SK-N-SH (cell line): ENCODE measurements at regions not wholly inside any gene's neighbourhood (a gene's known extent, or its start where the extent isn't known, plus 50 kb on each side); places are given as distances from the start of the nearest gene placed in this dataset.

Source experiments
- CTCF ChIA-PET: fragments of 300-600, 350-600 bp; formaldehyde crosslinking; extraction: SDS; loops from one replicate; lab custom pipeline; 2021; lab: Yijun Ruan, JAX
- POLR2A ChIA-PET: fragments of 350-600 bp; sonication (Branson Sonifier 250); formaldehyde crosslinking; extraction: SDS; loops from one replicate; lab custom pipeline; 2020; ENCODE audit warnings: antibody characterized with exemption, inconsistent platforms; lab: Yijun Ruan, JAX
- DNase-seq: peaks from one replicate; pipeline ENCODE4 v3.0.0; 2012
- H2AFZ ChIP-seq: fragments of 200-600 bp; sonication (generic); 2 replicates; pipeline ENCODE4 v1.8.1; 2016; ENCODE audit warnings: antibody characterized with exemption, mild to moderate bottlenecking, low read depth
- H3F3A ChIP-seq: fragments of 200-600 bp; sonication (generic); replicated peaks from 2 replicates; pipeline ENCODE3; 2016; ENCODE audit warnings: antibody characterized with exemption, mild to moderate bottlenecking; ENCODE audit not compliant: insufficient read depth
- H3K27ac ChIP-seq, 2 experiments: fragments of 200-500 bp in 1 of 2; fragments of 200-600 bp in 1 of 2; sonication (Bioruptor generic) in 1 of 2; sonication (generic), shearing (Covaris generic) in 1 of 2; 2 replicates each; pipeline versions ENCODE4 v1.5.1 to v1.6.1; 2014 to 2016; ENCODE audit warnings: low read depth in 2 of 2, inconsistent platforms in 1 of 2, low read length in 1 of 2, mild to moderate bottlenecking in 1 of 2, mixed read lengths in 1 of 2
- H3K27me3 ChIP-seq: fragments of 200-600 bp; sonication (generic), shearing (Covaris generic); 2 replicates; pipeline ENCODE4 v1.6.1; 2016; ENCODE audit warnings: mixed run types; ENCODE audit not compliant: insufficient read depth
- H3K36me3 ChIP-seq, 2 experiments: fragments of 200-500 bp in 1 of 2; fragments of 200-600 bp in 1 of 2; sonication (Bioruptor generic) in 1 of 2; sonication (generic) in 1 of 2; replicated peaks in 1 of 2; 2 replicates each; pipeline versions ENCODE3 to v1.5.1; 2014 to 2016; ENCODE audit warnings: low read length in 1 of 2, mild to moderate bottlenecking in 1 of 2; ENCODE audit not compliant: insufficient read depth in 2 of 2, control insufficient read depth in 1 of 2
- H3K4me1 ChIP-seq, 2 experiments: fragments of 200-500 bp in 1 of 2; fragments of 200-600 bp in 1 of 2; sonication (Bioruptor generic) in 1 of 2; sonication (generic), shearing (Covaris generic) in 1 of 2; 2 replicates each; pipeline versions ENCODE4 v1.5.1 to v1.6.1; 2014 to 2016; ENCODE audit warnings: low read depth in 1 of 2, low read length in 1 of 2, mixed run types in 1 of 2; ENCODE audit not compliant: insufficient read depth in 2 of 2, control insufficient read depth in 1 of 2
- H3K4me2 ChIP-seq: fragments of 200-600 bp; sonication (generic), shearing (Covaris generic); 2 replicates; pipeline ENCODE4 v1.6.1; 2017; ENCODE audit warnings: mixed run types
- H3K4me3 ChIP-seq, 2 experiments: fragments of 200-500 bp in 1 of 2; fragments of 200-600 bp in 1 of 2; sonication (Bioruptor generic) in 1 of 2; sonication (generic), shearing (Covaris generic) in 1 of 2; 2 replicates each; pipeline versions ENCODE4 v1.5.1 to v1.8.1; 2014 to 2016; ENCODE audit warnings: low read depth in 2 of 2, inconsistent platforms in 1 of 2, low read length in 1 of 2, mild to moderate bottlenecking in 1 of 2, mixed read lengths in 1 of 2, moderate library complexity in 1 of 2
- H3K79me2 ChIP-seq: fragments of 200-600 bp; sonication (generic); 2 replicates; pipeline ENCODE4 v1.8.1; 2017; ENCODE audit warnings: mild to moderate bottlenecking; ENCODE audit not compliant: insufficient read depth
- H3K9ac ChIP-seq: fragments of 200-600 bp; sonication (generic); 2 replicates; pipeline ENCODE4 v1.6.1; 2017; ENCODE audit warnings: mixed run types
- H3K9me2 ChIP-seq: fragments of 200-600 bp; sonication (generic); 2 replicates; pipeline ENCODE4 v1.6.1; 2017; ENCODE audit warnings: mixed run types
- H3K9me3 ChIP-seq: fragments of 200-600 bp; sonication (generic); 2 replicates; pipeline ENCODE4 v1.6.1; 2017; ENCODE audit warnings: mixed run types, mild to moderate bottlenecking, moderate library complexity
- H4K20me1 ChIP-seq: fragments of 200-600 bp; sonication (generic); 2 replicates; pipeline ENCODE4 v1.6.1; 2017; ENCODE audit warnings: mild to moderate bottlenecking, mixed run types; ENCODE audit not compliant: insufficient read depth
- EP300 ChIP-seq, 2 experiments: IDR thresholded peaks; 2 replicates each; pipeline versions ENCODE4 v1.4.0 to v1.6.1; 2012; ENCODE audit warnings: borderline replicate concordance in 1 of 2, low read depth in 1 of 2, low read length in 1 of 2
- EZH2phosphoT487 ChIP-seq: fragments of 200-600 bp; sonication (generic); IDR thresholded peaks from 2 replicates; pipeline ENCODE4 v1.6.1; 2017; ENCODE audit warnings: low read depth, mixed run types, mild to moderate bottlenecking, antibody characterized with exemption, moderate library complexity, borderline replicate concordance
- GABPA ChIP-seq: IDR thresholded peaks from 2 replicates; pipeline ENCODE4 v1.4.0; 2012; ENCODE audit warnings: low read depth, mild to moderate bottlenecking
- GATA2 ChIP-seq: sonication (generic); formaldehyde crosslinking; IDR thresholded peaks from 2 replicates; pipeline ENCODE4 v1.5.0; 2020; ENCODE audit warnings: mild to moderate bottlenecking, missing genetic modification reagents
- JUND ChIP-seq: IDR thresholded peaks from 2 replicates; pipeline ENCODE4 v1.4.0; 2012
- MEF2A ChIP-seq: IDR thresholded peaks from 2 replicates; pipeline ENCODE4 v1.4.0; 2012; ENCODE audit warnings: low read depth, borderline replicate concordance
- MXI1 ChIP-seq: IDR thresholded peaks from 2 replicates; pipeline ENCODE4 v1.6.1; 2012; ENCODE audit warnings: mild to moderate bottlenecking, low read depth, low read length, improper control_type of control experiment
- NRF1 ChIP-seq: IDR thresholded peaks from 2 replicates; pipeline ENCODE4 v1.6.1; 2012; ENCODE audit warnings: low read depth, mild to moderate bottlenecking, low read length
- RCOR1 ChIP-seq: fragments of 150-350 bp; IDR thresholded peaks from 2 replicates; pipeline ENCODE4 v1.6.1; 2017; ENCODE audit warnings: antibody characterized with exemption, low read length
- REST ChIP-seq: IDR thresholded peaks from 2 replicates; pipeline ENCODE4 v1.6.1; 2012; ENCODE audit warnings: mild to moderate bottlenecking, low read depth, low read length, moderate library complexity
- SIN3A ChIP-seq: IDR thresholded peaks from 2 replicates; pipeline ENCODE4 v1.6.1; 2012; ENCODE audit warnings: low read depth, mild to moderate bottlenecking, low read length, moderate library complexity, borderline replicate concordance
- SMC3 ChIP-seq: IDR thresholded peaks from 2 replicates; pipeline ENCODE4 v1.6.1; 2012; ENCODE audit warnings: low read depth, low read length, improper control_type of control experiment
- TAF1 ChIP-seq: IDR thresholded peaks from 2 replicates; pipeline ENCODE4 v1.6.1; 2012; ENCODE audit warnings: low read depth, mild to moderate bottlenecking, low read length, moderate library complexity, borderline replicate concordance
- USF2 ChIP-seq: fragments of 150-350 bp; IDR thresholded peaks from 2 replicates; pipeline ENCODE4 v1.6.1; 2017; ENCODE audit warnings: antibody characterized with exemption, low read length, low read depth, borderline replicate concordance
- YY1 ChIP-seq: IDR thresholded peaks from 2 replicates; pipeline ENCODE4 v1.4.0; 2012; ENCODE audit warnings: low read depth, mild to moderate bottlenecking
- WGBS: methylation state at CpG from one replicate; pipeline ENCODE4 v1.1.6; 2017; ENCODE audit warnings: low lambda C conversion rate; 5-methylcytosine and 5-hydroxymethylcytosine counted together
- TF ChIP-seq, protein P1 (sequence below): IDR thresholded peaks from 2 replicates; pipeline ENCODE4 v1.4.0; 2012; ENCODE audit warnings: low read depth

DNA sequence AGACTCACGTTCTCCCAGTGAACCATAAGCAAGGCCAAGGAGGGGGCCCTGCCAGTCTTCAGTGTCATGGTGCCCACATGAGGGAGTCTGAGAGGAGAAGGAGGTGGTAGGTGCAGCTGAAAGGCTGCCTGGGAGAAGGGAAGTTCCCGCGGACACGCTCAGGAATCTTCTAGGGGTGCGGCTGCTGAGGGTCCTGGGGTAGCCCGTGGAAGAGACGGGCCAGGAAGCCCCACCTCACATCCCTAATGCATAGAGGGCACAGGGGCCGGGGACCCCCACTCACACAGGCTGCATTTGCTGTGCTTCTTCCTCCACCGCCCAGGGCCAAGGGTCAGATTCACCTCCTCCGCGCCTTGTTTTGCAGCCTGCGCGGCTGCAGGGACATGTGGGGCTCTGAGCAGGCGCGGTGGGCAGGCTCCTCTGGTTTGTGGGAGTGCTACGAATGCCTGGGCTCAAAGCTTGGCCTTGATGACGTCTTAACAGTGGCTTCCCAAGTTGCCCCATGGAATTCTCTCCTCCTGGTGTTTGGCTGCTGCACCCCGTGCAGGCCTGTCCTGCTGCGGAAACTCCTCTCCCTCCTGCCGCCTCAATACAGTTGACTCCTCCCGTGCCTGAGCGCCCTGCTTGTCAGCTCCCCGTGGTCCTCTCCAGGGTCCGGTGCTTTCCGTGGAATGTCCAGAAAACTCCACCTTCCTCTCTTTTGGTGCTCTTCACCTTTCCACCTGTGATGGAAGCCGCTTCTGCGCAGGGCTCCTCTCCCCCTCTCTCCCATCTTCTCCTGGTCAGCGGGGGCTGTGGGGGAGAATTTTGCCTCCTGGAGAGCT is 95.7 kb downstream of the VAPA start:
- Histone ChIP-seq H3K9me3 (no peaks in the 10 kb centered on the region), H3K27me3 (no peaks in the 10 kb centered on the region), H3K4me1 (no peaks in the 10 kb centered on the region; a peak in 1 of 4 replicates), H4K20me1 (no peaks in the 10 kb centered on the region), H3K79me2 (no peaks in the 10 kb centered on the region), H3K4me2 (no peak overlapping the region), H2AFZ (no peak overlapping the region), H3K36me3 (no peaks in the 10 kb centered on the region), H3K4me3 (no peak overlapping the region), H3K9me2 (no peaks in the 10 kb centered on the region), H3F3A (peaks cover 4% of the 10 kb centered on the region), H3K27ac (peak overlapping the region in 1 of 2 experiments; percentile 79; a peak in 2 of 4 replicates), H3K9ac (no peak overlapping the region)
- POLR2A ChIA-PET = no interaction called here
- CTCF ChIA-PET = interaction anchor here (0.8 to 1.0 kb wide), 2 partner anchors 38 to 493 kb away, joined by 3 read pairs; no protein-coding TSS in a partner anchor
- WGBS = 75% methylated on average over 23 of the region's 28 CpGs
- DNase-seq = no peak
- TF ChIP-seq GATA2 (CRISPR knock-in tag) (no peak), REST (no peak), USF2 (no peak), YY1 (no peak), SMC3 (no peak), MEF2A (no peak), EP300 (IDR thresholded peaks at IDR 0.05; ENCODE audit: borderline replicate concordance in 1 of 2, low read depth in 1 of 2, low read length in 1 of 2) (no peak), JUND (no peak), SIN3A (no peak), MXI1 (no peak), RCOR1 (no peak), EZH2phosphoT487 (no peak), TAF1 (no peak), GABPA (no peak), NRF1 (no peak)
- TF ChIP-seq, protein P1, sequence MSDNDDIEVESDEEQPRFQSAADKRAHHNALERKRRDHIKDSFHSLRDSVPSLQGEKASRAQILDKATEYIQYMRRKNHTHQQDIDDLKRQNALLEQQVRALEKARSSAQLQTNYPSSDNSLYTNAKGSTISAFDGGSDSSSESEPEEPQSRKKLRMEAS = no peak
